HEK293T (cell line): ENCODE measurements at regions not wholly inside any gene's neighbourhood (a gene's known extent, or its start where the extent isn't known, plus 50 kb on each side); places are given as distances from the start of the nearest gene placed in this dataset.

Experiments
- BHLHE40 ChIP-seq: fragments of 450-650 bp; IDR thresholded peaks from 2 replicates; pipeline ENCODE4 v1.6.1; 2016; ENCODE audit warnings: mild to moderate bottlenecking, moderate library complexity, borderline replicate concordance
- CTBP1 ChIP-seq: fragments of 450-650 bp; IDR thresholded peaks from 2 replicates; pipeline ENCODE4 v1.6.1; 2016; ENCODE audit warnings: borderline replicate concordance
- FOXA1 ChIP-seq: fragments of 450-650 bp; IDR thresholded peaks from 2 replicates; pipeline ENCODE4 v1.6.1; 2016; ENCODE audit warnings: mild to moderate bottlenecking
- FOXM1 ChIP-seq: fragments of 450-650 bp; IDR thresholded peaks from 2 replicates; pipeline ENCODE4 v1.6.1; 2017; ENCODE audit warnings: mild to moderate bottlenecking, borderline replicate concordance
- NFRKB ChIP-seq: fragments of 450-650 bp; IDR thresholded peaks from 2 replicates; pipeline ENCODE4 v1.6.1; 2016; ENCODE audit warnings: mild to moderate bottlenecking, moderate library complexity
- SP1 ChIP-seq: fragments of 450-650 bp; IDR thresholded peaks from 2 replicates; pipeline ENCODE4 v1.6.1; 2017
- SUZ12 ChIP-seq: fragments of 450-650 bp; IDR thresholded peaks from 2 replicates; pipeline ENCODE4 v1.6.1; 2016; ENCODE audit warnings: mild to moderate bottlenecking

DNA sequence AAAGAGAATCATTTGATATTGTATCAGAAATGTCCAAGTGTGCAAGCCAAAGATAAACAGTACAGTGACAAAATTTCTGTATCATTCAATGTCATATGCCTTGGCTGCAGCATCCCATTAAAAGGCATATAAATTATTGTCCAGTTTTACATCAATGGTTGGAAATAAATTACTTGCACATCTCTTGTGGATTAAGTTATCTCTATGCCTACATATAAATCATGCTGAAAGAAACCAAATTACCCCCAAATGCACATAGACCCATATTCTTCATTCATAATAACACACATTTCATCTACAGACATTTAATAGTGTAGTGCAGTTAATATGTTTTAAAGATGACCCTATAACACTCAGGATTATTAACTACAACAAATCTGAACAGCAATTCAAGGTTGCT, 1415.7 kb upstream of the PCDH9 start:
- TF ChIP-seq BHLHE40 (no peak), FOXA1 (no peak), SUZ12 (no peak), FOXM1 (no peak), SP1 (no peak), NFRKB (no peak), CTBP1 (no peak)
